ENCODE measurements at regions not wholly inside any gene's neighbourhood (a gene's known extent, or its start where the extent isn't known, plus 50 kb on each side); places are given as distances from the start of the nearest gene placed in this dataset.

- H3K4me3 Mint-ChIP-seq = no peak overlapping the region
- H3K4me1 Mint-ChIP-seq = no peaks in the 10 kb centered on the region
- peaks cover 8 to 17% of the 10 kb centered on the region in 2 donors for H3K27me3 Mint-ChIP-seq (ENCODE audit: low read depth in 2 of 2)
- Histone ChIP-seq H3K9me3 (ENCODE audit: control insufficient read depth, insufficient read depth, low read length) (no peaks in the 10 kb centered on the region), H3K4me1 (ENCODE audit: control insufficient read depth, insufficient read depth, low read length) (no peaks in the 10 kb centered on the region), H3K27ac (ENCODE audit: low read length) (no peak overlapping the region), H3K27me3 (ENCODE audit: control insufficient read depth, insufficient read depth, low read length) (no peaks in the 10 kb centered on the region), H3K4me3 (ENCODE audit: low read length) (no peak overlapping the region), H3K36me3 (ENCODE audit: control insufficient read depth, insufficient read depth, low read length) (no peaks in the 10 kb centered on the region)
- intact Hi-C loops (cut with micrococcal nuclease) = no loop called here
- no peak for DNase-seq
- H3K36me3 Mint-ChIP-seq = no peaks in the 10 kb centered on the region
- ATAC-seq = no peak
- no peak overlapping the region for H3K27ac Mint-ChIP-seq
- no peak for TF ChIP-seq CTCF (IDR thresholded peaks at IDR 0.05)
- WGBS (ENCODE audit: insufficient coverage) = 28% methylated on average over 3 of the region's 3 CpGs
- H3K9me3 Mint-ChIP-seq = no peaks in the 10 kb centered on the region
Measured at GRCh38 chr11:116473790-116474346, 298.9 kb downstream of the BUD13 start.

- no peaks in the 10 kb centered on the region for H3K4me1 ChIP-seq (ENCODE audit: control insufficient read depth, insufficient read depth, low read length)
- Mint-ChIP-seq H3K27me3 (ENCODE audit: low read depth in 2 of 2) (peaks cover 8 to 17% of the 10 kb centered on the region in 2 donors), H3K4me1 (no peaks in the 10 kb centered on the region), H3K36me3 (no peaks in the 10 kb centered on the region), H3K4me3 (no peak overlapping the region), H3K27ac (no peak overlapping the region), H3K9me3 (no peaks in the 10 kb centered on the region)
- ATAC-seq (no peak), DNase-seq (no peak)
- intact Hi-C loops (cut with micrococcal nuclease) = no loop called here
- no peaks in the 10 kb centered on the region for H3K27me3 ChIP-seq (ENCODE audit: control insufficient read depth, insufficient read depth, low read length)
- TF ChIP-seq CTCF (IDR thresholded peaks at IDR 0.05) = no peak
- H3K27ac ChIP-seq (ENCODE audit: low read length) = no peak overlapping the region
- no peaks in the 10 kb centered on the region for H3K36me3 ChIP-seq (ENCODE audit: control insufficient read depth, insufficient read depth, low read length)
- WGBS (ENCODE audit: insufficient coverage) = 42% methylated on average over 1 of the region's 1 CpG
- H3K9me3 ChIP-seq (ENCODE audit: control insufficient read depth, insufficient read depth, low read length) = no peaks in the 10 kb centered on the region
- no peak overlapping the region for H3K4me3 ChIP-seq (ENCODE audit: low read length)
Measured at GRCh38 chr11:116473206-116473769, 299.5 kb downstream of the BUD13 start.

GRCh38 chr11:116472651-116473050 lies 300.1 kb downstream of the BUD13 start:
- no peak for DNase-seq
- Mint-ChIP-seq H3K27me3 (ENCODE audit: low read depth in 2 of 2) (peaks cover 8 to 17% of the 10 kb centered on the region in 2 donors), H3K27ac (no peak overlapping the region), H3K9me3 (no peaks in the 10 kb centered on the region), H3K36me3 (no peaks in the 10 kb centered on the region), H3K4me3 (no peak overlapping the region), H3K4me1 (no peaks in the 10 kb centered on the region)
- ATAC-seq = no peak
- Histone ChIP-seq H3K36me3 (ENCODE audit: control insufficient read depth, insufficient read depth, low read length) (no peaks in the 10 kb centered on the region), H3K4me1 (ENCODE audit: control insufficient read depth, insufficient read depth, low read length) (no peaks in the 10 kb centered on the region), H3K27me3 (ENCODE audit: control insufficient read depth, insufficient read depth, low read length) (no peaks in the 10 kb centered on the region), H3K27ac (ENCODE audit: low read length) (no peak overlapping the region), H3K4me3 (ENCODE audit: low read length) (no peak overlapping the region), H3K9me3 (ENCODE audit: control insufficient read depth, insufficient read depth, low read length) (no peaks in the 10 kb centered on the region)
- TF ChIP-seq CTCF (IDR thresholded peaks at IDR 0.05) = no peak
- intact Hi-C loops (cut with micrococcal nuclease) = no loop called here
- WGBS (ENCODE audit: insufficient coverage) = 53% methylated on average over 1 of the region's 1 CpG
